IPS DF 4.7 (cell line): ENCODE measurements at regions not wholly inside any gene's neighbourhood (a gene's known extent, or its start where the extent isn't known, plus 50 kb on each side); places are given as distances from the start of the nearest gene placed in this dataset.

Experiments
- DNase-seq: peaks from one replicate; pipeline ENCODE4 v3.0.0-alpha.2; 2013; ENCODE audit warnings: low spot score; ENCODE audit errors: extremely low read depth

DNA sequence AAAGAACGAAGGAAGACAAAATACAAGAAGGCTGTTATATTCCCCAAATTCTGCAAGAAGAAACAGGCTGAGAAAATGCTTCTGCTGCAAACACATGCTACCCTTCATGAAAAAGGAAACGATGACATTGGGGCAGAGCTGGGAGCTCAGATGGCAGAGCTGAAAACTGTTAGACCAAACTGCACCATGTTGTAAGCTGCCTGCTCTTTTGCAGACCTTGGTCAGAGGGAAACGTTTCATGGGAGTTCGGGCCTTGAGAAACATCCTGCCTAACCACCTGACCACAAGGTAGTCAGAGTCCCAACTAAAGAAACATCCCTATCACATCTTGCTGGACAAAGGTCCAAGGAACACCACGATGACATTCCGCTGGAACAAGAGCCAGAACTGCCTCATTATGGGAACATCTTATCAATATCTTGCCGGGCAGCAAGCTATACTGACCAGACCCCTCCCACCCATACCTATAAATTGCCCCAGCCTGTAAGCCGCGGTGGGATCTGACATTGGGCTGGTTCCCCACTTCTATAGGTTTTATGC lies 110.7 kb upstream of the CTSC start:
- DNase-seq: no peak

DNA sequence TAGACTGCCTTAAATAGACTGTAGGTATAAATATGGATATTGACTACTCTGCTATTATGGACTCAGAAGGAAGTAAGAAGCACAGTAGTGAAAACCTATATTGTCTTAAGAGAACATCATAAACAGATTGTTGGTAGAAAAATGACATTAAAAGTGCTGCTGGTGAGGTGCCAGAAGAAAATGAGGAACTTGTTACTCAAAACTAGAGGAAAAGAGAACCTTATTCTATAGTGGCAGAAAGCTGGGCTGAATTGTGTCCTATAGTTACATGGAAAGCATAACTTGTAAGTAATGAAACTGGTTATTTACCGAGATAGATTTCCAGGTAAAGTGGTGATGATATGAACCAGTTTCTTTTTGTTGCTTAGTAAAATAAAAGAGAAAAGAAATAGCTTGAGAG lies 109.7 kb upstream of the CTSC start:
- no peak for DNase-seq

GRCh38 chr11:88439356-88439755 lies 101.8 kb upstream of the CTSC start:
- DNase-seq: no peak

DNA sequence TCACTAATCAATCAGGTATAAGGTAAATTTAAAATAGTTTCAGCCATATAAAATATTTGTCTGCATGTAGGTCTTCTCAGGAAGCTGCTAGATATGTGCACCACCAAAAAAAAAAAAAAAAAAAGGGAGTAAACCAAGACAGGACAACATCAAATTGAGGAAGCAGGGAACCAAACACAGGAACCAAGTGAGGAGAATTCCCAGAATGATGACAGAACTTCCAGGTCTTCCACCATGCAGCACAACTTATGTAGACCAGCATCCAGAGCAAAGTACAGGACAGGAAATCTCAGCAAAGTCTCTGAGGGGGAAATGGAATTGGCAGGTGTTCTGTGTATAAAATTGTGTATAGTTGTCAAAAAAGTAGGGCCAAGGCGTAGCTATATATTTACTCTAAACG lies 101.2 kb upstream of the CTSC start:
- DNase-seq: no peak

DNA sequence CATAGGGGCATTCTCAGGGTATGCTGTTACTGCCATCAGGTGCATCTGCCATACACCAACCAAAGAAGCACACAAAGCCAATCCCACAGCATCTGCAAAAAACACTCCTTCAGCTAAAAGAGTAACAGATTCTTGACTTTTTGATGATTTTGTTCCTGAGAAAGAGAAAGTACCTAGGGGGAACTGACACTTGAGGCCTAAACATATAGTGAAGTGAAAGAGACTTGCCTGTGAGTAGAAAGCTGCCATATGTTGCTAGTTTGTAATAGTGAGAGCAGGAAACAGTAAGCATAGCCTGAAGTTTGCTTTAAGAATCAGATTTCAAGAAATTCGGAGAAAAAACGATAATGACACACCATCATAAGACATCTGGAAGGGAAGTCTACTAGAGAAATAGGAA lies 97.9 kb upstream of the CTSC start:
- DNase-seq: no peak

DNA sequence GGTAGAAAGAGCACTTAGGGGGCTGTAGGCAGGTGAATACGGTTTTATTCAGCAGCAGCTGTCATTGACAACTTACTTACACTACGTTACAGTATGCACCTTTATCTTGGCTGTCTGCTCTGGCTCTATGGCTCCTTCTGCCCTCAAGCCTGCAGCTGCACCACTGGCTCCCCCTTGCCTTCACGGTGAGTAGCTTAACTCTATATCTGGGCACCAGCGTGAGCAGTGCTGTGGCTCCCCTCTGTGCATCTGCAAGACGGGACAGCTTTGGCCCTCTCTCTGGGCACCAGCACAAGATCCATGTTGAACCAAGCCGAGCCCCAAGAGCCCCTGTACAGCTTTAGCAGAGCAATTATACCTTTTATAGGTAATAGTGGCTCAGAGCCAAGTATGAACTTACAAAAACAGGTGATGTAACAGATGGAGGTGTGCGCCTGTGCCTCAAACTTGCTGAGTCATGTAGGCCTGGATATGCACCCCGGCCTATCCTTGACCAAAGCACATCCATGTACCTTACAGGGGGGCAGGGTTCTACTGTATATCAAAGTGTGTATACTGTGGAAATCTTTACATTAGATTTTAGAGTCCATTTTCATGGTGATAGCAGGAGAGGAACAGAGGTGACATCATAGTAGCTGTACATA lies 96.9 kb upstream of the CTSC start:
- DNase-seq: no peak

GRCh38 chr11:88433536-88434230 lies 96.1 kb upstream of the CTSC start:
- no peak for DNase-seq

GRCh38 chr11:88431675-88432341 lies 94.3 kb upstream of the CTSC start:
- no peak for DNase-seq

GRCh38 chr11:88428959-88429358 lies 91.4 kb upstream of the CTSC start:
- DNase-seq: no peak

GRCh38 chr11:88427719-88428118 lies 90.2 kb upstream of the CTSC start:
- no peak for DNase-seq

DNA sequence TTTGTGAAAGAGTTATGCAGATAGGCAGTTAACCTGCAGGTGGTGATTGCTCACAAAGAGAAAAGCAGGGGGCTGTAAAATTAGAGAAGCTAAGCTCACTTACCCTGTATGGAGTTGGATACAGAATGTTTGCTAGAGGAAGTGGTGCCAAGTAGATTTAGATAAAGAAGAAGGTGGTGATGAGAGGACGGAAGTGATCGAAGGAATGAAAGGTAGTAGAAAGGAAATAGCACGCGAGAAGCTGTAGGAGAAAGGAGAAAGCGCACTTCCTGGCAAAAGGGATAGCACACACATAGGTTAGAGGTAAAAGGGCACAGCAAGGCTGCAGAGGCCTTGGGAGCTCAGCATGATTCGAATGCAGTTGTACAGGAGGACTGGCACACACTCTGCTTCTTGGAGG lies 87.3 kb upstream of the CTSC start:
- DNase-seq: no peak

- DNase-seq: peak; percentile 28
Observed at GRCh38 chr11:88421530-88421929, 84.0 kb upstream of the CTSC start.

GRCh38 chr11:88420165-88420791 lies 82.7 kb upstream of the CTSC start:
- DNase-seq: no peak

DNA sequence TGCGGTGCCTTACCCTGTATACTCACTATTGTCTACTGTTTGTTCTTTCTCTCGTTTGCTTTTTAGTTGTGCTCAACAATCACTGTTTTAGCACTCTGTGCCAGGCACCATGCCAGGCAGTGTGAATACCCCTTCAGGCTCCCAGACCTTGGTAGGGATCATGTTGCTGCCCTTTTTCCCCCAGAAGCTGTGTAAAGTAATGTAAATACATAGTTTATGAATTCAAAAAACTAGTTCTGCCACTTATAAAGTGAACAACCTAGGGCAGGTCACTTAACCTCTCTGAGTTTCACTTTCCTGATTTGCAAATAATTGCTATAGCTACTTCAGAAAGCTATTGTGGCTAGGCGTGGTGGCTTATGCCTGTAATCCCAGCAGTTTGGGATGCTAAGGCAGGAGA lies 81.0 kb upstream of the CTSC start:
- no peak for DNase-seq

GRCh38 chr11:88415495-88415894 lies 78.0 kb upstream of the CTSC start:
- DNase-seq: no peak

DNA sequence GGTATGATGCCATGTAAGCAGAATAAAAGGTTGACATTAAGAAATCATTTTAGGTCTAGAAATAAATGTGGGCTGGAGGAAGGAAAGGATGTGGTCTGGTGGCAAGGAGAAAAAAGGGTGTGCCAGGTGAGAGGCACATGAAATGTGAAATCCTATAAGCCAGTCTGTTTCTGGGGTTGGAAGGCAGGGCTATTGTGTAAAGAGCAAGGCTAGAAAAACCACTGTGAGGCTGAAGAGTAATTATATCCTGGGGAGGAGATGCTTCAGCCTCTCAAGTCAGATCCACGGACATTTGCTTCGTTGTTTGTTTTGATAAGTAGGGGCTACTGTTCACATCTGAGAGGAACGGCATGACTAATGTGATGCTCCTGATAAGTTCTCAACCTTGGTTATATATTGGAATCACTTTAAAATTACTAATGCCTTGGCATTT lies 77.5 kb upstream of the CTSC start:
- DNase-seq: no peak

DNA sequence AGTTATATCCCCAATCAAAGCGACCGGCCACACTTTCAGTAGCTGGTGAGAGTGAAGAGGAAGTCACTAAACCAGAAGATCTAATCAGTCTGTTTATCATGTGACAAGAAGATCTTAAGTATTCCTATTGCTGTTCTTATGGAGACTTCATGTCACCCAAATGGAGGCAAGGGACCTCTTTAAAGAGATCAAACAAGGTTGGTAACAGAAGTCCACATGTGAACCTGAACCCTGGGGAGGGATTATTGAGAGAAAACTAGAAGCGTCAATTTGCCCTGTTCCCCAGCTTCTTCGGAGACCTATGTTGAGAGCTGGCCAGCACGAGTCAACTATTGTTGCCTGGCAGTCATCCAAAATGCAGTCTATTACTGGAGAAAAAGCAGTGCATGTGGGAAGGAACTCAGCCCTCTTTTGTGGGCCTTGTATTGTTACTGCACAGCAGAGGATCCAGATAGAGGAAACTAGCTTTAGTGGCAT lies 76.9 kb upstream of the CTSC start:
- no peak for DNase-seq

- no peak for DNase-seq
Observed at GRCh38 chr11:88411265-88411664, 73.7 kb upstream of the CTSC start.

DNA sequence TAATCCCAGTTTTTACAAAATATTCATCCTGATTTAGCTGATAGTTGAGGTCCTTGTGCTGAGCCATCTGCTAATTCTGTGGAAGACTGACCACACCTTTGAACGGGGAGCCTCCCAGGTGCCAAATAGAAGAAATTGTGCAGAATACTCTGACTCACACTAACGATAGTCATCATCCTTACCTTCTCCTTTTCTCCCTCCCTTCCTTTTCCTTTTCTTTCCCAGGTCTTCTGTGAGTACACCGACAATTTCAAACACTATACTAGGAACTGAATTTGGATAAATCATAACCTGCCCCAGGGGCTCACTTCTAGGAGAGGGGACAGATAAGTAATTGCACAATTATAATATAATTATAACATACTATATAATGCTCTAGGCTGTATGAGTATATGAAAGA lies 73.1 kb upstream of the CTSC start:
- no peak for DNase-seq

DNA sequence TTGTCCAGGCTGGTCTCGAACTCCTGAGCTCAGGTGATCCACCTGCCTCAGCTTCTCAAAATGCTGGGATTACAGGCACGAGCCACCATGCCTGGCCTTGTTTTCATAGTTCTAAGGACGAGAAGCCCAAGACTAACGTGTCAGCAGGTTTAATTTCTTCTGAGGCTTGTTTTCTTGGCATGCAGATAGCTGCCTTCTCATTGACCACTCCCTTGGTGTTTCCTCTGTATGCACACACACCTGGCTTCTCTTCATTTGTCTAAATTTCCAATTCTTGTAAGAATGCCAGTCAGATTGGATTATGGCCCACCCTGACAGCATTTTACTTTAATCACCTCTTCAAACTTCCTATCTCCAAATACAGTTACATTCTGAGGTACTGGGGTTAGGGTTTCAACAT lies 72.5 kb upstream of the CTSC start:
- DNase-seq: no peak

GRCh38 chr11:88406876-88407275 lies 69.3 kb upstream of the CTSC start:
- DNase-seq: no peak

DNA sequence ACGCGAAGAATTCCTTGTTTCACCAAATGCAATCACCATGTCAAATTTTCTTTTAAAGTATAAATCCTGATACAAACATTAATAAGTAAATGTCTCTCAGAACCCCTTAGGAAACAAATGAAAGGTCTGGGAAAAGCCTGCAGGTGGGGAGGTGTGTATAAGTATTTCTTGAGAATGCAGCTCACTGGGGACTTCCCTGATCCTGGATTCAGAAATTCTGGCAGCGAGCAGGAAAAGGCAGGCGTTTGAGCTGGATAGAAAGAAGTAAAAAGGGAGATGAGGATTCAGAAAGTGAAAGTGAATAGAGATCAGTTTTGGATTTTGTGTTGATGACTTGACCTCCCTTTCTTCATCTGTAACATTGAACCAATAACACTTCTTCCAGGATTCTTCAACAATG lies 68.3 kb upstream of the CTSC start:
- DNase-seq: no peak
